ENCODE measurements at regions not wholly inside any gene's neighbourhood (a gene's known extent, or its start where the extent isn't known, plus 50 kb on each side); places are given as distances from the start of the nearest gene placed in this dataset.

GRCh38 chr15:85281293-85281882 lies 99.0 kb upstream of the AKAP13 start:
- no peak for TF ChIP-seq CTCF (IDR thresholded peaks at IDR 0.05; ENCODE audit: insufficient read depth, low read length, poor library complexity, severe bottlenecking)
- TF ChIP-seq EZH2phosphoT487 (conservative IDR thresholded peaks at IDR 0.05; ENCODE audit: low read length): no peak

Data from SU-DHL-6 (cell line).